ENCODE measurements at regions not wholly inside any gene's neighbourhood (a gene's known extent, or its start where the extent isn't known, plus 50 kb on each side); places are given as distances from the start of the nearest gene placed in this dataset.
"Not testable (repeated sequence)": the region's sequence is repeated elsewhere in the genome, so short reads cannot be mapped to it uniquely, and the experiment has no call there.

- Mint-ChIP-seq H3K36me3 (ENCODE audit: low read depth) (peaks cover 9% of the 10 kb centered on the region), H3K27ac (no peak overlapping the region), H3K4me1 (ENCODE audit: low read depth) (peaks cover 41% of the 10 kb centered on the region), H3K9me3 (no peaks in the 10 kb centered on the region), H3K4me3 (no peak overlapping the region), H3K27me3 (ENCODE audit: low read depth) (no peaks in the 10 kb centered on the region)
- DNase-seq (ENCODE audit: low spot score): no peak
Measured at GRCh38 chr18:23311351-23312121, 141.6 kb upstream of the RIOK3 start.

GRCh38 chr18:23313379-23313778 lies 139.7 kb upstream of the RIOK3 start:
- Mint-ChIP-seq H3K9me3 (no peaks in the 10 kb centered on the region), H3K27me3 (ENCODE audit: low read depth) (no peaks in the 10 kb centered on the region), H3K4me3 (no peak overlapping the region), H3K4me1 (ENCODE audit: low read depth) (peaks cover 30% of the 10 kb centered on the region), H3K27ac (no peak overlapping the region), H3K36me3 (ENCODE audit: low read depth) (peaks cover 9% of the 10 kb centered on the region)
- no peak for DNase-seq (ENCODE audit: low spot score)

GRCh38 chr18:23314672-23315071 lies 138.4 kb upstream of the RIOK3 start:
- Mint-ChIP-seq H3K4me1 (ENCODE audit: low read depth) (peaks cover 25% of the 10 kb centered on the region), H3K4me3 (no peak overlapping the region), H3K27me3 (ENCODE audit: low read depth) (no peaks in the 10 kb centered on the region), H3K36me3 (ENCODE audit: low read depth) (peaks cover 6% of the 10 kb centered on the region), H3K27ac (no peak overlapping the region), H3K9me3 (no peaks in the 10 kb centered on the region)
- DNase-seq (ENCODE audit: low spot score): no peak

- Mint-ChIP-seq H3K36me3 (ENCODE audit: low read depth) (peaks cover 6% of the 10 kb centered on the region), H3K4me1 (ENCODE audit: low read depth) (peaks cover 28% of the 10 kb centered on the region), H3K4me3 (no peak overlapping the region), H3K27ac (no peak overlapping the region), H3K27me3 (ENCODE audit: low read depth) (no peaks in the 10 kb centered on the region), H3K9me3 (no peaks in the 10 kb centered on the region)
- no peak for DNase-seq (ENCODE audit: low spot score)
Measured at GRCh38 chr18:23316316-23316715, 136.8 kb upstream of the RIOK3 start.

DNA sequence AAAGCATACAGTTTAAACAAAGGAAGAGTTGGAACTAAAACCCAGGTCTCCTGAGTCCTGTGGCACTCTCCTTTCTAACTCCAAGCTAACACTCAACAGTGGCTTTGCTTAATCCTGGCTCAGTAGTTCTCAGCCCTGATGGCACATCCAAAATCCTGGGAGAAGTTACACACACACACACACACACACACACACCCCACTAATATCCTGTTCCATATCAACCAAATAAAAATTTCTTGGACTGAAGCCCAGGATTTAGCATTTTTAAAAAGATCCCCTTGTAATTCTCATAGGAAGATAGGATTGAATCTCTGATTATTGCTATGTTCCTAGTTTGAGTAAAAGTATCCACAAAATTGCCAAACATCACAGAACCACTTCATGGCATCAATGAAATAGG lies 136.1 kb upstream of the RIOK3 start:
- DNase-seq (ENCODE audit: low spot score): no peak
- Mint-ChIP-seq H3K27ac (no peak overlapping the region), H3K4me3 (no peak overlapping the region), H3K27me3 (ENCODE audit: low read depth) (no peaks in the 10 kb centered on the region), H3K4me1 (ENCODE audit: low read depth) (peaks cover 24% of the 10 kb centered on the region), H3K9me3 (no peaks in the 10 kb centered on the region), H3K36me3 (ENCODE audit: low read depth) (peaks cover 8% of the 10 kb centered on the region)

GRCh38 chr18:23317975-23318675 lies 135.0 kb upstream of the RIOK3 start:
- Mint-ChIP-seq H3K9me3 (no peaks in the 10 kb centered on the region), H3K4me1 (ENCODE audit: low read depth) (peaks cover 20% of the 10 kb centered on the region), H3K27ac (peak overlapping the region; percentile 37), H3K4me3 (no peak overlapping the region), H3K27me3 (ENCODE audit: low read depth) (no peaks in the 10 kb centered on the region), H3K36me3 (ENCODE audit: low read depth) (peaks cover 8% of the 10 kb centered on the region)
- no peak for DNase-seq (ENCODE audit: low spot score)

- Mint-ChIP-seq H3K27me3 (ENCODE audit: low read depth) (no peaks in the 10 kb centered on the region), H3K36me3 (ENCODE audit: low read depth) (peaks cover 3% of the 10 kb centered on the region), H3K9me3 (no peaks in the 10 kb centered on the region), H3K27ac (no peak overlapping the region), H3K4me3 (no peak overlapping the region), H3K4me1 (ENCODE audit: low read depth) (peaks cover 13% of the 10 kb centered on the region)
- DNase-seq (ENCODE audit: low spot score): no peak
Measured at GRCh38 chr18:23320709-23321236, 132.3 kb upstream of the RIOK3 start.

DNA sequence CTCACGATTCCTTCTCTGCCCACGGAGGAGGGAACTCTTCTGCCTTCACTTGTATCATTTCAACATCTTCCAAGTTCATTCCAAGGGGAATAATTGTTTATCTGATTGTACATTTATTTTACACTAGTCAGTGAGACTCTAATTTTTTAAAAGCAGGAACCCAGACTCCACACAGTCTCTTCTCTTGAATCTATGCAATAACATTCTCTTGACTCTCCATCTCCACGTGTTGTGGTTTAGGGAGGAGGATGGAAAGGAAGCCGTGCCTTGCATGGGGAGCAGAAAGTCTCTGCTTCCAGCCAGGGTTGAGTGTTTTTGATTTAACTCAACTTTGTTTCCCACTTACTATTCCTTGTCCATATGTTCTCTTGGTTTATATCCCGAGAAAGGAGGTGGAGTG lies 131.1 kb upstream of the RIOK3 start:
- no peak for DNase-seq (ENCODE audit: low spot score)
- H3K4me1 Mint-ChIP-seq (ENCODE audit: low read depth): peaks cover 13% of the 10 kb centered on the region
- peaks cover 9% of the 10 kb centered on the region for H3K36me3 Mint-ChIP-seq (ENCODE audit: low read depth)
- H3K4me3 Mint-ChIP-seq: no peak overlapping the region
- no peaks in the 10 kb centered on the region for H3K27me3 Mint-ChIP-seq (ENCODE audit: low read depth)
- no peaks in the 10 kb centered on the region for H3K9me3 Mint-ChIP-seq
- H3K27ac Mint-ChIP-seq: no peak overlapping the region

DNA sequence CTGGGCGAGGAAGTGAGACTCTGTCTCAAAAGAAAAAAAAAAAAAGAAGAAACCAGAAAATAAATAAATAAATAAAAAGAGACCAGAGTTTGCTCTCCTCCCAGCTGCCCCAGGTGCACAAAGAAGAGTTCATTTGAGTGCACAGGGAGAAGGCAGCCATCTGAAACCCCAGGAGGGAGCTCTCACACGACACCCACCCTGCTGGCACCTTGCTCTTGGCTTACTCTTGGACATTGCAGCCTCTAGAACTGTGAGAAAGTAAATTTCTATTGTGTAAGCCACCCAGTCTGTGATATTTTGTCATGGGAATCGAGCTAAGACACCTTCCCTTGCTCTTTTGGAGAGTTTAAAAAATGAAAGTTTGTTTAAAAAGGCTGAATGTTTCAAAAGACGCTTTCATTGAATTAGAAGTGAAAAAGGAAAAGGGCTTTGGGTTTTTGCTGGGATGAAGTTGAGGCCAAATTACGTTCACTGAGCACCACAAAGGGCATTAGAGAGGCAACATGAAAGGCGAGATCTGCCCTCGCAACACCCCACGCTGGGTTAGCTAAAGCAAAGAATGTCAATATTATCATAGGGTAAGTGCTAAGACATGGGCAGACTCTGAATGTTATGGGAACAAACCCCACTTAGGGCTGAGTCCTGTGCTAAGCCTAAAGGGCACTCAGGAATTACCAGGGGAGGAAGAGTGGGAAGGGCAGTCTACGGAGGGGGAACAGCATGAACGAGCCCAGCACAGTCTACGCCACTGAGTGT lies 128.9 kb upstream of the RIOK3 start:
- Mint-ChIP-seq H3K4me1 (ENCODE audit: low read depth) (peaks cover 6% of the 10 kb centered on the region), H3K27me3 (ENCODE audit: low read depth) (no peaks in the 10 kb centered on the region), H3K36me3 (ENCODE audit: low read depth) (peaks cover 15% of the 10 kb centered on the region), H3K27ac (no peak overlapping the region), H3K9me3 (peaks cover 9% of the 10 kb centered on the region), H3K4me3 (no peak overlapping the region)
- no peak for DNase-seq (ENCODE audit: low spot score)

DNA sequence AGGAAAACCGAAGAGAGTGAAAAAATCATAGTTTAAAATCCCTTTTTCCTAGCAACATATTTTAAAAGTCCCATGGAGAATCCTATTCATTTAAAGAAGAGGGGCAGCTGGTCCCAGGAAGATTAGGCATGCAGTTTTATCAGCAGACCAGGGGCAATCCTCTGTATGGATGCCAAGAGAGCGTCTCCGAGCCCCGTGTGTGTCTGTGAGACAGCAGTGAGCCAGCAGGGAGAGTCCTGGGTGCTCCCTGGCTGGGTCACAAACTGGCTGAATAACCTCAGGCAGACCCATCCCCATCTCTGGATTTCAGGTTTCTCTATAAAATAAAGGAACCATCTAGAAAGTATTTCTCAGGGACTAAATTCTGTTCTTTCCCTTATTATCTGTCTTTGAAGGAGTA lies 128.2 kb upstream of the RIOK3 start:
- H3K27ac Mint-ChIP-seq: no peak overlapping the region
- H3K4me3 Mint-ChIP-seq: no peak overlapping the region
- H3K4me1 Mint-ChIP-seq (ENCODE audit: low read depth): peaks cover 6% of the 10 kb centered on the region
- H3K27me3 Mint-ChIP-seq (ENCODE audit: low read depth): no peaks in the 10 kb centered on the region
- peaks cover 9% of the 10 kb centered on the region for H3K9me3 Mint-ChIP-seq
- H3K36me3 Mint-ChIP-seq (ENCODE audit: low read depth): peaks cover 18% of the 10 kb centered on the region
- DNase-seq (ENCODE audit: low spot score): no peak

DNA sequence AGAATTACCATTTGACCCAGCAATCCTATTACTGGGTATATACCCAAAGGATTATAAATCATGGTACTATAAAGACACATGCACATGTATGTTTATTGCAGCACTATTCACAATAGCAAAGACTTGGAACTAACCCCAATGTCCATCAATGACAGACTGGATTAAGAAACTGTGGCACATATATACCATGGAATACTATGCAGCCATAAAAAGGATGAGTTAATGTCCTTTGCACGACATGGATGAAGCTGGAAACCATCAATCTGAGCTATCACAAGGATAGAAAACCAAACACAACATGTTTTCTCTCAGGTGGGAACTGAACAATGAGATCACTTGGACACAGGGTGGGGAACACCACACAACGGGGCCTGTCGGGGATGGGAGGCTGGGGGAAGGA lies 123.4 kb upstream of the RIOK3 start:
- H3K27ac Mint-ChIP-seq; H3K27me3 Mint-ChIP-seq (ENCODE audit: low read depth); H3K4me3 Mint-ChIP-seq; H3K9me3 Mint-ChIP-seq; H3K4me1 Mint-ChIP-seq (ENCODE audit: low read depth); DNase-seq (ENCODE audit: low spot score): not testable (repeated sequence)
- H3K36me3 Mint-ChIP-seq (ENCODE audit: low read depth): peaks cover 18% of the 10 kb centered on the region

GRCh38 chr18:23330423-23330822 lies 122.7 kb upstream of the RIOK3 start:
- peaks cover 9% of the 10 kb centered on the region for H3K9me3 Mint-ChIP-seq
- DNase-seq (ENCODE audit: low spot score): no peak
- H3K36me3 Mint-ChIP-seq (ENCODE audit: low read depth): peaks cover 16% of the 10 kb centered on the region
- H3K27ac Mint-ChIP-seq: no peak overlapping the region
- no peak overlapping the region for H3K4me3 Mint-ChIP-seq
- no peaks in the 10 kb centered on the region for H3K4me1 Mint-ChIP-seq (ENCODE audit: low read depth)
- H3K27me3 Mint-ChIP-seq (ENCODE audit: low read depth): no peaks in the 10 kb centered on the region

DNA sequence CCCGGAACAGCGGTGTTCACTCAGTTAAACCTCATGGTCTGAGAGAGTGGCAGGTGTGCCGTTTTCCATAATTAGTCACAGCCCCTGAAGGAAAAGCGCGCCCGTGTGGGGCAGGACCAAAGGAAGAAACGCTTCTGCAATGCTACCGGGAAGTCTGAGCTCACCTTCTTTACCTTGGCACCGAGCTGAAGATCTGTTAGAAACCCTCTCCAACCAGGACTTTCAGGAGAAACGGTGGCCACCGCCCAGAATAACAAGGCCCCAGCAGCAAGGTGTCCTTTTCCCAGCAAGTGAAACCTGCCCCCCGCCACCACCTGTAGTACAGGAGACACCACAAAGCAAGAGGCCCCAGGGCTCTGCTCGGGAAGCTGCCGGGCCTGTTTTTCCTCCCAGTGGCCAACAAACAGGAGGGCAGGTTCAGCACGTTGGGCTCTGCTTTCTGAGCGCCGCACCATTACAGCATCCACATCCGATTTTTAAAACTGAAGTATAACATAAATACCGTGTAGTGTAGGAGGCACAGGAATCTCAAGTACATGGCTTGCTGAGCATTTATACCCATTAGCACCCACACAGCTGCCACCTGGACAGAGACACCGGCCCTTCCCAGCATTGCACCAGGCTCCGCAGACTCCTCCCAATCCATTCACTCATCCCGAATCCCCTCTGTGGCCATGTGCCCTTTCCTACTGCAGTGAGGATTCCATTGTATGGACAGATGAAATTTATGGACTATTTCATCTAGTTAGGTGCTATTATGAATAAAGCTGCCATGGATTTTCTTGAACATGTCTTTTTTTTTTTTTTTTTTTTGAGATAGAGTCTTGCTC lies 121.8 kb upstream of the RIOK3 start:
- DNase-seq (ENCODE audit: low spot score): no peak
- Mint-ChIP-seq H3K27me3 (ENCODE audit: low read depth) (no peaks in the 10 kb centered on the region), H3K9me3 (peaks cover 9% of the 10 kb centered on the region), H3K36me3 (ENCODE audit: low read depth) (peaks cover 16% of the 10 kb centered on the region), H3K4me3 (no peak overlapping the region), H3K27ac (no peak overlapping the region), H3K4me1 (ENCODE audit: low read depth) (no peaks in the 10 kb centered on the region)
